ENCODE measurements at regions not wholly inside any gene's neighbourhood (a gene's known extent, or its start where the extent isn't known, plus 50 kb on each side); places are given as distances from the start of the nearest gene placed in this dataset.
"Not testable (repeated sequence)": the region's sequence is repeated elsewhere in the genome, so short reads cannot be mapped to it uniquely, and the experiment has no call there.

GRCh38 chr5:144042156-144042555 is 128.3 kb downstream of the YIPF5 start:
- no peaks in the 10 kb centered on the region for H3K27me3 Mint-ChIP-seq (ENCODE audit: unreplicated experiment)
- H3K9me3 Mint-ChIP-seq (ENCODE audit: unreplicated experiment) = no peaks in the 10 kb centered on the region
- no peak overlapping the region for H3K27ac Mint-ChIP-seq (ENCODE audit: unreplicated experiment)
- H3K4me3 Mint-ChIP-seq (ENCODE audit: unreplicated experiment) = no peak overlapping the region
- no peak for TF ChIP-seq CTCF (IDR thresholded peaks at IDR 0.05; ENCODE audit: unreplicated experiment)
- H3K36me3 Mint-ChIP-seq (ENCODE audit: low read depth, unreplicated experiment) = no peaks in the 10 kb centered on the region
- no peak for DNase-seq (ENCODE audit: low spot score)
- no peaks in the 10 kb centered on the region for H3K4me1 Mint-ChIP-seq (ENCODE audit: unreplicated experiment)

- no peaks in the 10 kb centered on the region for H3K9me3 Mint-ChIP-seq (ENCODE audit: unreplicated experiment)
- H3K27ac Mint-ChIP-seq (ENCODE audit: unreplicated experiment) = no peak overlapping the region
- no peaks in the 10 kb centered on the region for H3K36me3 Mint-ChIP-seq (ENCODE audit: low read depth, unreplicated experiment)
- H3K27me3 Mint-ChIP-seq (ENCODE audit: unreplicated experiment) = no peaks in the 10 kb centered on the region
- H3K4me1 Mint-ChIP-seq (ENCODE audit: unreplicated experiment) = no peaks in the 10 kb centered on the region
- H3K4me3 Mint-ChIP-seq (ENCODE audit: unreplicated experiment) = no peak overlapping the region
- no peak for TF ChIP-seq CTCF (IDR thresholded peaks at IDR 0.05; ENCODE audit: unreplicated experiment)
- no peak for DNase-seq (ENCODE audit: low spot score)
Observed at GRCh38 chr5:144048259-144048856, 122.1 kb downstream of the YIPF5 start.

- DNase-seq (ENCODE audit: low spot score); H3K9me3 Mint-ChIP-seq (ENCODE audit: unreplicated experiment): not testable (repeated sequence)
Observed at GRCh38 chr5:144055391-144055790, 115.1 kb downstream of the YIPF5 start.

GRCh38 chr5:144060091-144060490 is 110.4 kb downstream of the YIPF5 start:
- H3K4me3 Mint-ChIP-seq (ENCODE audit: unreplicated experiment); H3K36me3 Mint-ChIP-seq (ENCODE audit: low read depth, unreplicated experiment); DNase-seq (ENCODE audit: low spot score); H3K9me3 Mint-ChIP-seq (ENCODE audit: unreplicated experiment); H3K27me3 Mint-ChIP-seq (ENCODE audit: unreplicated experiment); H3K27ac Mint-ChIP-seq (ENCODE audit: unreplicated experiment); H3K4me1 Mint-ChIP-seq (ENCODE audit: unreplicated experiment): not testable (repeated sequence)

More at GRCh38 chr5:144055391-144055790, 115.1 kb downstream of the YIPF5 start:
- H3K36me3 Mint-ChIP-seq (ENCODE audit: low read depth, unreplicated experiment); H3K27ac Mint-ChIP-seq (ENCODE audit: unreplicated experiment); H3K4me3 Mint-ChIP-seq (ENCODE audit: unreplicated experiment); H3K4me1 Mint-ChIP-seq (ENCODE audit: unreplicated experiment); H3K27me3 Mint-ChIP-seq (ENCODE audit: unreplicated experiment): not testable (repeated sequence)

- H3K36me3 Mint-ChIP-seq (ENCODE audit: low read depth, unreplicated experiment) = no peaks in the 10 kb centered on the region
- no peak overlapping the region for H3K4me3 Mint-ChIP-seq (ENCODE audit: unreplicated experiment)
- no peak for TF ChIP-seq CTCF (IDR thresholded peaks at IDR 0.05; ENCODE audit: unreplicated experiment)
- H3K4me1 Mint-ChIP-seq (ENCODE audit: unreplicated experiment) = no peaks in the 10 kb centered on the region
- DNase-seq (ENCODE audit: low spot score) = no peak
- H3K9me3 Mint-ChIP-seq (ENCODE audit: unreplicated experiment) = no peaks in the 10 kb centered on the region
- H3K27ac Mint-ChIP-seq (ENCODE audit: unreplicated experiment) = no peak overlapping the region
- H3K27me3 Mint-ChIP-seq (ENCODE audit: unreplicated experiment) = no peaks in the 10 kb centered on the region
Observed at GRCh38 chr5:144060598-144060997, 109.9 kb downstream of the YIPF5 start.

GRCh38 chr5:144065786-144066185 is 104.7 kb downstream of the YIPF5 start:
- no peak for TF ChIP-seq CTCF (IDR thresholded peaks at IDR 0.05; ENCODE audit: unreplicated experiment)
- H3K27ac Mint-ChIP-seq (ENCODE audit: unreplicated experiment) = no peak overlapping the region
- no peak overlapping the region for H3K4me3 Mint-ChIP-seq (ENCODE audit: unreplicated experiment)
- no peaks in the 10 kb centered on the region for H3K27me3 Mint-ChIP-seq (ENCODE audit: unreplicated experiment)
- DNase-seq (ENCODE audit: low spot score) = no peak
- no peaks in the 10 kb centered on the region for H3K4me1 Mint-ChIP-seq (ENCODE audit: unreplicated experiment)
- no peaks in the 10 kb centered on the region for H3K36me3 Mint-ChIP-seq (ENCODE audit: low read depth, unreplicated experiment)
- H3K9me3 Mint-ChIP-seq (ENCODE audit: unreplicated experiment) = no peaks in the 10 kb centered on the region
